HCT116 (cell line): ENCODE measurements at regions not wholly inside any gene's neighbourhood (a gene's known extent, or its start where the extent isn't known, plus 50 kb on each side); places are given as distances from the start of the nearest gene placed in this dataset.

ENCODE experiments used
- ATAC-seq: fragments of 200-7000 bp; cut with Tn5 transposase; 2 replicates; pipeline ENCODE4 v1.9.1; 2020; ENCODE audit warnings: mild to moderate bottlenecking, moderate library complexity
- BruUV-seq: library from RNA; stranded (reverse); fragments of 400-500 nt; replicated peaks from 2 replicates; lab custom pipeline; 2021; lab: Mats Ljungman, UMichigan
- CTCF ChIA-PET: fragments of 300-600 bp; sonication (Branson Sonifier 250); formaldehyde crosslinking; loops from one replicate; lab custom pipeline; 2021; ENCODE audit warnings: antibody characterized with exemption; lab: Charles Lee
- POLR2A ChIA-PET: fragments of 300-600, 350-600 bp; sonication (Branson Sonifier 250); formaldehyde crosslinking; loops from one replicate; lab custom pipeline; 2021; ENCODE audit warnings: antibody characterized with exemption; lab: Charles Lee
- RAD21 ChIA-PET, 2 experiments: fragments of 300-600 bp; sonication (Branson Sonifier 250); formaldehyde crosslinking; loops; one replicate each; lab custom pipeline; 2023; ENCODE audit warnings: low total read pairs in 2 of 2; ENCODE audit not compliant: uncharacterized antibody in 2 of 2, unreplicated experiment in 2 of 2, low non-redundant PET in 1 of 2; lab: Charles Lee
- DNase-seq: peaks from one replicate; pipeline ENCODE4 v3.0.0-alpha.2; 2010; ENCODE audit warnings: low read depth, low spot score
- H2AFZ ChIP-seq: fragments of 200-600 bp; shearing (Covaris generic), sonication (generic); 2 replicates; pipeline ENCODE4 v1.6.1; 2017; ENCODE audit warnings: low read depth, mixed run types, mixed read lengths, antibody characterized with exemption, low read length; ENCODE audit not compliant: poor library complexity, severe bottlenecking
- H3K27ac ChIP-seq: 2 replicates; pipeline ENCODE4 v1.5.1; 2012; ENCODE audit warnings: low read depth, low read length
- H3K27me3 ChIP-seq: fragments of 200-600 bp; sonication (generic); 2 replicates; pipeline ENCODE4 v1.6.1; 2016; ENCODE audit warnings: mixed run types, low read length, mixed read lengths; ENCODE audit not compliant: insufficient read depth
- H3K36me3 ChIP-seq, 2 experiments: fragments of 200-500 bp in 1 of 2; fragments of 200-600 bp in 1 of 2; sonication (Bioruptor generic) in 1 of 2; sonication (generic) in 1 of 2; 2 replicates each; pipeline versions ENCODE4 v1.5.1 to v1.6.1; 2014 to 2016; ENCODE audit warnings: low read length in 2 of 2, inconsistent platforms in 1 of 2, mixed read lengths in 1 of 2, mixed run types in 1 of 2; ENCODE audit not compliant: insufficient read depth in 2 of 2, control insufficient read depth in 1 of 2
- H3K4me1 ChIP-seq, 2 experiments: fragments of 200-600 bp in 1 of 2; sonication (generic) in 1 of 2; 2 replicates each; pipeline versions ENCODE4 v1.5.1 to v1.6.1; 2012 to 2017; ENCODE audit warnings: low read length in 2 of 2, inconsistent platforms in 1 of 2, mild to moderate bottlenecking in 1 of 2, mixed read lengths in 1 of 2, mixed run types in 1 of 2, moderate library complexity in 1 of 2; ENCODE audit not compliant: insufficient read depth in 2 of 2, control insufficient read depth in 1 of 2
- H3K4me2 ChIP-seq: fragments of 200-600 bp; sonication (generic); 2 replicates; pipeline ENCODE4 v1.6.1; 2017; ENCODE audit warnings: mixed run types, low read length, mixed read lengths
- H3K4me3 ChIP-seq, 2 experiments: fragments of 200-600 bp in 1 of 2; sonication (generic) in 1 of 2; replicated peaks in 1 of 2; 2 replicates each; pipeline ENCODE4 v1.5.1; 2011 to 2016; ENCODE audit warnings: low read length in 2 of 2, control low read depth in 1 of 2, low read depth in 1 of 2, mild to moderate bottlenecking in 1 of 2, mixed read lengths in 1 of 2, mixed run types in 1 of 2
- H3K79me2 ChIP-seq: fragments of 200-600 bp; sonication (generic); 2 replicates; pipeline ENCODE4 v1.6.1; 2017; ENCODE audit warnings: mild to moderate bottlenecking, mixed run types, low read length, moderate library complexity, mixed read lengths; ENCODE audit not compliant: insufficient read depth
- H3K9ac ChIP-seq: fragments of 200-600 bp; sonication (generic); 2 replicates; pipeline ENCODE4 v1.6.1; 2016; ENCODE audit warnings: low read length, mixed read lengths
- H3K9me2 ChIP-seq: fragments of 200-600 bp; sonication (generic), shearing (Covaris generic); 2 replicates; pipeline ENCODE4 v1.6.1; 2017; ENCODE audit warnings: mixed run types, mild to moderate bottlenecking, moderate library complexity; ENCODE audit not compliant: insufficient read depth
- H3K9me3 ChIP-seq, 2 experiments: fragments of 200-500 bp in 1 of 2; fragments of 200-600 bp in 1 of 2; sonication (Bioruptor generic) in 1 of 2; sonication (generic) in 1 of 2; 2 replicates each; pipeline ENCODE4 v1.6.1; 2014 to 2017; ENCODE audit warnings: low read length in 2 of 2, mixed read lengths in 2 of 2, inconsistent platforms in 1 of 2, low read depth in 1 of 2, mild to moderate bottlenecking in 1 of 2, mixed run types in 1 of 2, moderate library complexity in 1 of 2; ENCODE audit not compliant: control insufficient read depth in 1 of 2, insufficient read depth in 1 of 2
- H4K20me1 ChIP-seq: fragments of 200-600 bp; sonication (generic), shearing (Covaris generic); 2 replicates; pipeline ENCODE4 v1.6.1; 2017; ENCODE audit warnings: mixed run types, mild to moderate bottlenecking, moderate library complexity; ENCODE audit not compliant: insufficient read depth
- ATF3 ChIP-seq: IDR thresholded peaks from 2 replicates; pipeline ENCODE4 v1.6.1; 2012
- CEBPB ChIP-seq: IDR thresholded peaks from 2 replicates; pipeline ENCODE4 v1.6.1; 2012; ENCODE audit warnings: low read depth
- EGR1 ChIP-seq: IDR thresholded peaks from 2 replicates; pipeline ENCODE4 v1.6.1; 2012; ENCODE audit warnings: low read depth
- ELF1 ChIP-seq: IDR thresholded peaks from 2 replicates; pipeline ENCODE4 v1.6.1; 2012; ENCODE audit warnings: low read depth, borderline replicate concordance
- EZH2 ChIP-seq: fragments of 200-600 bp; sonication (generic); IDR thresholded peaks from 2 replicates; pipeline ENCODE4 v1.6.1; 2017; ENCODE audit warnings: antibody characterized with exemption, mixed run types
- JUND ChIP-seq: IDR thresholded peaks from 2 replicates; pipeline ENCODE4 v1.6.1; 2012
- MAX ChIP-seq: IDR thresholded peaks from 2 replicates; pipeline ENCODE4 v1.6.1; 2012
- POLR2A ChIP-seq: IDR thresholded peaks from 2 replicates; pipeline ENCODE4 v1.7.0; 2011; ENCODE audit warnings: borderline replicate concordance; ENCODE audit not compliant: insufficient read depth, insufficient read length; ENCODE audit errors: extremely low read depth
- POLR2AphosphoS5 ChIP-seq: IDR thresholded peaks from 2 replicates; pipeline ENCODE4 v1.6.1; 2011; ENCODE audit warnings: mild to moderate bottlenecking, low read depth, low read length, moderate library complexity
- RAD21 ChIP-seq: IDR thresholded peaks from 2 replicates; pipeline ENCODE4 v1.6.1; 2012; ENCODE audit warnings: low read depth, mild to moderate bottlenecking
- REST ChIP-seq: IDR thresholded peaks from 2 replicates; pipeline ENCODE4 v1.6.1; 2012; ENCODE audit warnings: low read depth
- SRF ChIP-seq: IDR thresholded peaks from 2 replicates; pipeline ENCODE4 v1.6.1; 2012; ENCODE audit warnings: low read depth
- TCF7L2 ChIP-seq: IDR thresholded peaks from 2 replicates; pipeline ENCODE4 v1.7.0; 2011; ENCODE audit warnings: borderline replicate concordance, inconsistent platforms; ENCODE audit not compliant: insufficient read depth, insufficient read length; ENCODE audit errors: extremely low read depth
- YY1 ChIP-seq: IDR thresholded peaks from 2 replicates; pipeline ENCODE4 v1.6.1; 2011; ENCODE audit warnings: low read length, low read depth, moderate library complexity, mild to moderate bottlenecking; ENCODE audit not compliant: insufficient replicate concordance; ENCODE audit errors: extremely low read depth
- ZBTB33 ChIP-seq: IDR thresholded peaks from 2 replicates; pipeline ENCODE4 v1.6.1; 2011; ENCODE audit warnings: mild to moderate bottlenecking, low read length, moderate library complexity; ENCODE audit not compliant: insufficient replicate concordance; ENCODE audit errors: extremely low read depth
- ZFX ChIP-seq: fragments of 450-650 bp; IDR thresholded peaks from 2 replicates; pipeline ENCODE4 v1.6.1; 2017
- ZNF274 ChIP-seq: fragments of 200-500 bp; sonication (Bioruptor generic); IDR thresholded peaks from 2 replicates; pipeline ENCODE4 v1.6.1; 2014; ENCODE audit warnings: mild to moderate bottlenecking, low read depth, low read length, inconsistent platforms
- intact Hi-C: fragments of 100-400 bp; cut with micrococcal nuclease; formaldehyde crosslinking; loops from 2 replicates; pipeline ENCODE4 v1.10.0; 2022

- Histone ChIP-seq H3K4me1 (no peaks in the 10 kb centered on the region), H3K27ac (no peak overlapping the region), H3K9me2 (no peaks in the 10 kb centered on the region), H3K9ac (no peak overlapping the region), H3K36me3 (no peaks in the 10 kb centered on the region), H3K27me3 (no peaks in the 10 kb centered on the region), H3K4me3 (no peak overlapping the region), H4K20me1 (no peaks in the 10 kb centered on the region)
- ChIA-PET RAD21 (no interaction called here), CTCF (no interaction called here), POLR2A (interaction anchor here (0.7 kb wide), 1 partner anchor 14 kb away, joined by 3 read pairs; no protein-coding TSS in a partner anchor)
- ATAC-seq (no peak), DNase-seq (no peak)
- no TSS peak for BruUV-seq
- TF ChIP-seq EGR1 (no peak), POLR2AphosphoS5 (no peak), CEBPB (no peak), ZNF274 (no peak), RAD21 (no peak), SRF (no peak), YY1 (no peak), MAX (no peak), ZBTB33 (no peak), REST (no peak), ZFX (no peak), EZH2 (no peak), ATF3 (no peak), TCF7L2 (no peak), POLR2A (no peak), JUND (no peak), ELF1 (no peak)
- TF ChIP-seq, all 23 proteins: peak for 0
- H3K79me2 ChIP-seq: no peaks in the 10 kb centered on the region
- intact Hi-C loops: no loop called here
- no peaks in the 10 kb centered on the region for H3K9me3 ChIP-seq
- H3K4me2 ChIP-seq: no peak overlapping the region
- no peak overlapping the region for H2AFZ ChIP-seq
These were observed 100.4 kb upstream of the PPFIA2 start for GRCh38 chr12:81859521-81859920.
